A549 (cell line): ENCODE measurements at regions not wholly inside any gene's neighbourhood (a gene's known extent, or its start where the extent isn't known, plus 50 kb on each side); places are given as distances from the start of the nearest gene placed in this dataset.

Source experiments
- ATAC-seq, 2 experiments: fragments of 200-7000 bp in 1 of 2; fragments of >200 bp in 1 of 2; cut with Nextera tagmentation in 1 of 2; cut with Tn5 transposase in 1 of 2; 3 replicates each; pipeline versions ENCODE4 v1.8.0 to v1.9.1; 2018 to 2020; ENCODE audit warnings: mild to moderate bottlenecking in 1 of 2, moderate library complexity in 1 of 2
- CTCF ChIA-PET: fragments of 300-600 bp; sonication (Branson Sonifier 250); formaldehyde crosslinking; extraction: SDS; loops from one replicate; lab custom pipeline; 2021; ENCODE audit warnings: antibody characterized with exemption, inconsistent platforms; lab: Yijun Ruan, JAX
- POLR2A ChIA-PET: fragments of 350-600 bp; formaldehyde crosslinking; extraction: SDS; loops from one replicate; lab custom pipeline; 2021; ENCODE audit warnings: antibody characterized with exemption, inconsistent platforms; lab: Yijun Ruan, JAX
- DNase-seq, 2 experiments: peaks; one replicate each; pipeline versions ENCODE4 v3.0.0 to v3.0.0-alpha.2; 2011 to 2016; ENCODE audit warnings: low read depth in 1 of 2, low spot score in 1 of 2
- FAIRE-seq: peaks from 2 replicates; lab custom pipeline; 2011; peaks lifted over from hg19 to GRCh38; lab: Jason Lieb, UNC
- H3K27ac ChIP-seq, 2 experiments: fragments of >200 bp; sonication (Bioruptor Twin); formaldehyde crosslinking; 3 replicates each; pipeline ENCODE4 v1.5.1; 2016 to 2017
- H3K4me1 ChIP-seq: fragments of >200 bp; sonication (Bioruptor Twin); formaldehyde crosslinking; 3 replicates; pipeline ENCODE4 v1.6.1; 2016
- H3K4me2 ChIP-seq: fragments of >200 bp; sonication (Bioruptor Twin); formaldehyde crosslinking; 3 replicates; pipeline ENCODE4 v1.6.1; 2016
- H3K4me3 ChIP-seq: fragments of >200 bp; sonication (Bioruptor Twin); formaldehyde crosslinking; 3 replicates; pipeline ENCODE4 v1.5.1; 2016
- H3K9me3 ChIP-seq: fragments of >200 bp; sonication (Bioruptor Twin); formaldehyde crosslinking; 3 replicates; pipeline ENCODE4 v1.6.1; 2016
- ATOH8 ChIP-seq: fragments of 250-450 bp; sonication (Bioruptor Pico); IDR thresholded peaks from 2 replicates; pipeline ENCODE4 v1.5.0; 2020; ENCODE audit warnings: low read depth, mild to moderate bottlenecking, moderate library complexity
- BHLHE40 ChIP-seq: IDR thresholded peaks from 2 replicates; pipeline ENCODE4 v1.6.1; 2012; ENCODE audit warnings: low read depth, low read length, inconsistent platforms
- CBX8 ChIP-seq: fragments of 200-600 bp; sonication (generic); IDR thresholded peaks from 2 replicates; pipeline ENCODE4 v1.6.1; 2016
- CHD2 ChIP-seq: fragments of 150-350 bp; IDR thresholded peaks from 2 replicates; pipeline ENCODE4 v1.6.1; 2014; ENCODE audit warnings: low read length; ENCODE audit not compliant: partially characterized antibody
- CHD4 ChIP-seq: fragments of 200-600 bp; sonication (generic); IDR thresholded peaks from 2 replicates; pipeline ENCODE4 v1.6.1; 2016; ENCODE audit warnings: antibody characterized with exemption, mild to moderate bottlenecking, borderline replicate concordance
- ELK1 ChIP-seq: fragments of 150-350 bp; IDR thresholded peaks from 2 replicates; pipeline ENCODE4 v1.6.1; 2014; ENCODE audit warnings: low read depth, mild to moderate bottlenecking, low read length
- FOSB ChIP-seq: fragments of 250-450 bp; sonication (Bioruptor Pico); IDR thresholded peaks from 2 replicates; pipeline ENCODE4 v1.5.0; 2020; ENCODE audit warnings: mild to moderate bottlenecking, moderate library complexity
- HMGXB4 ChIP-seq: fragments of 250-450 bp; sonication (Bioruptor Pico); IDR thresholded peaks from 2 replicates; pipeline ENCODE4 v1.5.0; 2021; ENCODE audit warnings: mild to moderate bottlenecking, moderate library complexity, borderline replicate concordance
- HOXB13 ChIP-seq: fragments of 250-450 bp; sonication (Bioruptor Pico); IDR thresholded peaks from 2 replicates; pipeline ENCODE4 v1.5.0; 2020; ENCODE audit warnings: low read depth, mild to moderate bottlenecking, moderate library complexity
- JUN ChIP-seq, 2 experiments: fragments of >200 bp; sonication (Bioruptor Twin); formaldehyde crosslinking; IDR thresholded peaks; 2 replicates in 1 of 2; 3 replicates in 1 of 2; pipeline ENCODE4 v1.6.1; 2016 to 2017
- KDM1A ChIP-seq: fragments of 200-600 bp; sonication (generic); IDR thresholded peaks from 2 replicates; pipeline ENCODE4 v1.6.1; 2016; ENCODE audit warnings: low read depth, mild to moderate bottlenecking
- MAFK ChIP-seq: fragments of 450-650 bp; IDR thresholded peaks from 2 replicates; pipeline ENCODE4 v1.6.1; 2014; ENCODE audit not compliant: partially characterized antibody
- MYC ChIP-seq: IDR thresholded peaks from 2 replicates; pipeline ENCODE4 v1.6.1; 2012; ENCODE audit warnings: mild to moderate bottlenecking, inconsistent platforms, low read length, improper control_type of control experiment, borderline replicate concordance
- NPAS2 ChIP-seq: fragments of 250-450 bp; sonication (Bioruptor Pico); IDR thresholded peaks from 2 replicates; pipeline ENCODE4 v1.8.0; 2022; ENCODE audit warnings: mild to moderate bottlenecking, moderate library complexity, borderline replicate concordance
- NR3C1 ChIP-seq: fragments of >200 bp; sonication (Bioruptor Twin); formaldehyde crosslinking; IDR thresholded peaks from 3 replicates; pipeline ENCODE4 v1.6.1; 2017
- PBX3 ChIP-seq: IDR thresholded peaks from 2 replicates; pipeline ENCODE4 v1.6.1; 2012
- PHF8 ChIP-seq: fragments of 200-600 bp; sonication (generic); IDR thresholded peaks from 2 replicates; pipeline ENCODE4 v1.6.1; 2016; ENCODE audit warnings: low read depth, mild to moderate bottlenecking, antibody characterized with exemption, moderate library complexity, borderline replicate concordance
- REST ChIP-seq: fragments of 200-600 bp; sonication (generic); IDR thresholded peaks from 2 replicates; pipeline ENCODE4 v1.6.1; 2016; ENCODE audit warnings: antibody characterized with exemption, mild to moderate bottlenecking, moderate library complexity
- TFCP2L1 ChIP-seq: fragments of 250-450 bp; sonication (Bioruptor Pico); IDR thresholded peaks from 2 replicates; pipeline ENCODE4 v1.5.0; 2021; ENCODE audit warnings: mild to moderate bottlenecking
- ZFP36 ChIP-seq: fragments of 450-650 bp; IDR thresholded peaks from 2 replicates; pipeline ENCODE4 v1.6.1; 2014; ENCODE audit warnings: borderline replicate concordance; ENCODE audit not compliant: partially characterized antibody
- WGBS: methylation state at CpG from one replicate; pipeline ENCODE4 v1.1.6; 2017; ENCODE audit errors: missing lambda C conversion rate; 5-methylcytosine and 5-hydroxymethylcytosine counted together

GRCh38 chr4:41388080-41388479, 131.4 kb downstream of the UCHL1 start:
- Histone ChIP-seq H3K4me1 (peaks cover 43% of the 10 kb centered on the region), H3K4me2 (no peak overlapping the region), H3K9me3 (no peaks in the 10 kb centered on the region), H3K27ac (no peak overlapping the region), H3K4me3 (no peak overlapping the region)
- TF ChIP-seq BHLHE40, result no peak
- TF ChIP-seq MAFK, result no peak
- WGBS, result 86% methylated on average over 2 of the region's 2 CpGs
- DNase-seq (no peak), FAIRE-seq (no peak), ATAC-seq (no peak)
- CTCF ChIA-PET, result no interaction called here
- POLR2A ChIA-PET, result no interaction called here

GRCh38 chr4:41389356-41389755, 132.6 kb downstream of the UCHL1 start:
- H3K4me3 ChIP-seq, result no peak overlapping the region
- H3K4me2 ChIP-seq, result no peak overlapping the region
- peaks cover 55% of the 10 kb centered on the region for H3K4me1 ChIP-seq
- DNase-seq (no peak), ATAC-seq (no peak), FAIRE-seq (no peak)
- WGBS, result 77% methylated on average over 3 of the region's 3 CpGs
- TF ChIP-seq PBX3 (no peak), ELK1 (no peak), BHLHE40 (no peak), HMGXB4 (CRISPR knock-in tag) (no peak), FOSB (CRISPR knock-in tag) (no peak), CBX8 (no peak), NPAS2 (CRISPR knock-in tag) (no peak), ZFP36 (no peak), CHD4 (no peak), JUN (IDR thresholded peaks at IDR 0.05) (no peak), REST (no peak), HOXB13 (CRISPR knock-in tag) (no peak), PHF8 (no peak), NR3C1 (no peak), ATOH8 (CRISPR knock-in tag) (no peak), KDM1A (no peak), CHD2 (no peak), MYC (no peak), TFCP2L1 (CRISPR knock-in tag) (no peak)
- H3K27ac ChIP-seq, result peak overlapping the region in 1 of 2 experiments; percentile 62; a peak in 2 of 6 replicates
- CTCF ChIA-PET, result no interaction called here
- POLR2A ChIA-PET, result no interaction called here
- H3K9me3 ChIP-seq, result no peaks in the 10 kb centered on the region
